ENCODE measurements at regions not wholly inside any gene's neighbourhood (a gene's known extent, or its start where the extent isn't known, plus 50 kb on each side); places are given as distances from the start of the nearest gene placed in this dataset.

DNA sequence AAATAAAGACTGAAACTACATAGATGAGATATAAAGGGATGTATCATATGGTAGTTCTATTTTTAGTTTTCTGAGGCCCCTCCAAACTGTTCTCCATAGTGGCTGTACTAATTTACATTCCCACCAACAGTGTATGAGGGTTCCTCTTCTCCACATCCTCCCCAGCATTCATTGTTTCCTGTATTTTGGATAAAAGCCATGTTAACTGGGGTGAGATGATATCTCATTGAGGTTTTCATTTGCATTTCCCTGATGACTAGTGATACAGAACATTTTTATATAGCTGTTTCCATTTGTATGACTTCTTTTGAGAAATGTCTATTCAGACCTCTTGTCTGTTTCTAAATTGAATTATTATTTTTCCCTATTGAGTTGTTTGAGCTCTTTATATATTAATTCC lies 229.3 kb downstream of the RFPL4B start:
- Histone ChIP-seq H3K27me3 (ENCODE audit: control insufficient read depth, insufficient read depth, low read length) (no peaks in the 10 kb centered on the region), H3K4me3 (ENCODE audit: low read depth in 2 of 2, low read length in 2 of 2) (no peak overlapping the region), H3K27ac (ENCODE audit: low read length) (no peak overlapping the region), H3K36me3 (ENCODE audit: control insufficient read depth, insufficient read depth, low read length) (no peaks in the 10 kb centered on the region), H3K9me3 (ENCODE audit: control insufficient read depth, insufficient read depth, low read depth, low read length) (no peaks in the 10 kb centered on the region), H3K4me1 (ENCODE audit: control insufficient read depth, insufficient read depth, low read length) (no peaks in the 10 kb centered on the region)
- intact Hi-C loops (cut with micrococcal nuclease; ENCODE audit: unreplicated experiment): no loop called here
- ATAC-seq (no peak), DNase-seq (ENCODE audit: low read depth, low spot score) (no peak)
- TF ChIP-seq, protein P1, sequence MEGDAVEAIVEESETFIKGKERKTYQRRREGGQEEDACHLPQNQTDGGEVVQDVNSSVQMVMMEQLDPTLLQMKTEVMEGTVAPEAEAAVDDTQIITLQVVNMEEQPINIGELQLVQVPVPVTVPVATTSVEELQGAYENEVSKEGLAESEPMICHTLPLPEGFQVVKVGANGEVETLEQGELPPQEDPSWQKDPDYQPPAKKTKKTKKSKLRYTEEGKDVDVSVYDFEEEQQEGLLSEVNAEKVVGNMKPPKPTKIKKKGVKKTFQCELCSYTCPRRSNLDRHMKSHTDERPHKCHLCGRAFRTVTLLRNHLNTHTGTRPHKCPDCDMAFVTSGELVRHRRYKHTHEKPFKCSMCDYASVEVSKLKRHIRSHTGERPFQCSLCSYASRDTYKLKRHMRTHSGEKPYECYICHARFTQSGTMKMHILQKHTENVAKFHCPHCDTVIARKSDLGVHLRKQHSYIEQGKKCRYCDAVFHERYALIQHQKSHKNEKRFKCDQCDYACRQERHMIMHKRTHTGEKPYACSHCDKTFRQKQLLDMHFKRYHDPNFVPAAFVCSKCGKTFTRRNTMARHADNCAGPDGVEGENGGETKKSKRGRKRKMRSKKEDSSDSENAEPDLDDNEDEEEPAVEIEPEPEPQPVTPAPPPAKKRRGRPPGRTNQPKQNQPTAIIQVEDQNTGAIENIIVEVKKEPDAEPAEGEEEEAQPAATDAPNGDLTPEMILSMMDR (IDR thresholded peaks at IDR 0.05): no peak
- TF ChIP-seq, protein P2, sequence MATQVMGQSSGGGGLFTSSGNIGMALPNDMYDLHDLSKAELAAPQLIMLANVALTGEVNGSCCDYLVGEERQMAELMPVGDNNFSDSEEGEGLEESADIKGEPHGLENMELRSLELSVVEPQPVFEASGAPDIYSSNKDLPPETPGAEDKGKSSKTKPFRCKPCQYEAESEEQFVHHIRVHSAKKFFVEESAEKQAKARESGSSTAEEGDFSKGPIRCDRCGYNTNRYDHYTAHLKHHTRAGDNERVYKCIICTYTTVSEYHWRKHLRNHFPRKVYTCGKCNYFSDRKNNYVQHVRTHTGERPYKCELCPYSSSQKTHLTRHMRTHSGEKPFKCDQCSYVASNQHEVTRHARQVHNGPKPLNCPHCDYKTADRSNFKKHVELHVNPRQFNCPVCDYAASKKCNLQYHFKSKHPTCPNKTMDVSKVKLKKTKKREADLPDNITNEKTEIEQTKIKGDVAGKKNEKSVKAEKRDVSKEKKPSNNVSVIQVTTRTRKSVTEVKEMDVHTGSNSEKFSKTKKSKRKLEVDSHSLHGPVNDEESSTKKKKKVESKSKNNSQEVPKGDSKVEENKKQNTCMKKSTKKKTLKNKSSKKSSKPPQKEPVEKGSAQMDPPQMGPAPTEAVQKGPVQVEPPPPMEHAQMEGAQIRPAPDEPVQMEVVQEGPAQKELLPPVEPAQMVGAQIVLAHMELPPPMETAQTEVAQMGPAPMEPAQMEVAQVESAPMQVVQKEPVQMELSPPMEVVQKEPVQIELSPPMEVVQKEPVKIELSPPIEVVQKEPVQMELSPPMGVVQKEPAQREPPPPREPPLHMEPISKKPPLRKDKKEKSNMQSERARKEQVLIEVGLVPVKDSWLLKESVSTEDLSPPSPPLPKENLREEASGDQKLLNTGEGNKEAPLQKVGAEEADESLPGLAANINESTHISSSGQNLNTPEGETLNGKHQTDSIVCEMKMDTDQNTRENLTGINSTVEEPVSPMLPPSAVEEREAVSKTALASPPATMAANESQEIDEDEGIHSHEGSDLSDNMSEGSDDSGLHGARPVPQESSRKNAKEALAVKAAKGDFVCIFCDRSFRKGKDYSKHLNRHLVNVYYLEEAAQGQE (IDR thresholded peaks at IDR 0.05; ENCODE audit: insufficient read depth in 1 of 2, low read depth in 2 of 2, low read length in 1 of 2): no peak
- TF ChIP-seq TCF7L2 (IDR thresholded peaks at IDR 0.05; ENCODE audit: low read depth, low read length) (no peak), POLR2AphosphoS5 (IDR thresholded peaks at IDR 0.05; ENCODE audit: low read depth, low read length) (no peak), SIN3A (IDR thresholded peaks at IDR 0.05; ENCODE audit: borderline replicate concordance, insufficient read depth, low read depth, low read length) (no peak)
- ChIA-PET POLR2A (no interaction called here), CTCF (no interaction called here)
- in situ Hi-C loops (cut with HindIII; ENCODE audit: low pct_unique_long_range_greater_than_20kb, low sequenced_read_pairs): no loop called here
- BruUV-seq (replicated peaks): no TSS peak

DNA sequence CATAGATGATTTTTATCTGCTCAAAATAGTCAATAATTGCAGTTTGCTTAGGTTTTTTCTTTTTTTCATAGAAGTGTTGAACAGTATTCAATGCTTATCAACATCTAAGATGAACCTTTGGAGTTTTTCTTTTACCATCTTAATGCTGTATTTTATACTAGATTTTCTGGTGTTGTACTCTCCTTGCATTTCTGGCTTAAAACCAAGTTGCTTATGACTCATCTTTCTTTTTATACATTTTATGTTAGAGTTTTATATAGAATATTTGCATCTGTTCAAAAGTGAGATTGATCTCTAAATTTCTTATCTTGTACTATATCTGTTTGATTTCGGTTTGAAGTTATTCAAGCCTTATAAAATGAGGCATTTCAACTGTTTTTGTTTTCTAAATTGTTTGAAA lies 232.5 kb downstream of the RFPL4B start:
- Histone ChIP-seq H3K27ac (ENCODE audit: low read length) (no peak overlapping the region), H3K9me3 (ENCODE audit: control insufficient read depth, insufficient read depth, low read depth, low read length) (no peaks in the 10 kb centered on the region), H3K36me3 (ENCODE audit: control insufficient read depth, insufficient read depth, low read length) (no peaks in the 10 kb centered on the region), H3K4me3 (ENCODE audit: low read depth in 2 of 2, low read length in 2 of 2) (no peak overlapping the region), H3K4me1 (ENCODE audit: control insufficient read depth, insufficient read depth, low read length) (no peaks in the 10 kb centered on the region), H3K27me3 (ENCODE audit: control insufficient read depth, insufficient read depth, low read length) (no peaks in the 10 kb centered on the region)
- POLR2A ChIA-PET: no interaction called here
- TF ChIP-seq, protein P1 (IDR thresholded peaks at IDR 0.05): no peak
- TF ChIP-seq TCF7L2 (IDR thresholded peaks at IDR 0.05; ENCODE audit: low read depth, low read length) (no peak), POLR2AphosphoS5 (IDR thresholded peaks at IDR 0.05; ENCODE audit: low read depth, low read length) (no peak), SIN3A (IDR thresholded peaks at IDR 0.05; ENCODE audit: borderline replicate concordance, insufficient read depth, low read depth, low read length) (no peak)
- TF ChIP-seq, protein P2 (IDR thresholded peaks at IDR 0.05; ENCODE audit: insufficient read depth in 1 of 2, low read depth in 2 of 2, low read length in 1 of 2): no peak
- no peak for ATAC-seq
- BruUV-seq (replicated peaks): no TSS peak
- intact Hi-C loops (cut with micrococcal nuclease; ENCODE audit: unreplicated experiment) (no loop called here), in situ Hi-C loops (cut with HindIII; ENCODE audit: low pct_unique_long_range_greater_than_20kb, low sequenced_read_pairs) (no loop called here)
- DNase-seq (ENCODE audit: low read depth, low spot score): no peak
- CTCF ChIA-PET: no interaction called here
